Lower leg skin (tissue), 3 donors: ENCODE measurements at regions not wholly inside any gene's neighbourhood (a gene's known extent, or its start where the extent isn't known, plus 50 kb on each side); places are given as distances from the start of the nearest gene placed in this dataset.

Experiments
- CTCF ChIP-seq, 3 donors: fragments of 450-650 bp; IDR thresholded peaks; one replicate each; pipeline ENCODE4 v1.5.1; 2016; ENCODE audit warnings: antibody characterized with exemption in 3 of 3, mild to moderate bottlenecking in 3 of 3, moderate library complexity in 2 of 3
- POLR2A ChIP-seq, 2 donors: fragments of 450-650 bp; IDR thresholded peaks; one replicate each; pipeline ENCODE4 v1.6.1; 2016 to 2017; ENCODE audit warnings: antibody characterized with exemption in 2 of 2, mild to moderate bottlenecking in 1 of 2, moderate library complexity in 1 of 2

- TF ChIP-seq CTCF (IDR thresholded peaks at IDR 0.05): no peak
- TF ChIP-seq POLR2A (IDR thresholded peaks at IDR 0.05): no peak
Measured at GRCh38 chr7:24521917-24522623, 51.2 kb upstream of the PALS2 start.
